Activated B cell treated with CpG ODN at 0.5 μM for 24 hours (primary cell): ENCODE measurements at regions not wholly inside any gene's neighbourhood (a gene's known extent, or its start where the extent isn't known, plus 50 kb on each side); places are given as distances from the start of the nearest gene placed in this dataset.

ENCODE experiments used
- ATAC-seq: fragments of 200-7000 bp; cut with Tn5 transposase; one replicate; pipeline ENCODE4 v1.10.0; 2021; ENCODE audit warnings: low read depth, mild to moderate bottlenecking, moderate library complexity
- CTCF ChIA-PET: fragments of 350-600 bp; sonication (Branson Sonifier 250); formaldehyde crosslinking; loops from one replicate; lab custom pipeline; 2021; ENCODE audit warnings: antibody characterized with exemption; lab: Charles Lee
- POLR2A ChIA-PET: fragments of 350-600 bp; sonication (Branson Sonifier 250); formaldehyde crosslinking; loops from one replicate; lab custom pipeline; 2021; ENCODE audit warnings: antibody characterized with exemption; lab: Charles Lee
- DNase-seq: peaks from one replicate; pipeline ENCODE4 v3.0.0; 2022
- H3K27ac Mint-ChIP-seq: one replicate; pipeline ENCODE4 v1.8.0; 2020; ENCODE audit warnings: mixed read lengths
- H3K27me3 Mint-ChIP-seq: one replicate; pipeline ENCODE4 v1.8.0; 2021; ENCODE audit warnings: mixed read lengths
- H3K36me3 Mint-ChIP-seq: one replicate; pipeline ENCODE4 v1.8.0; 2021; ENCODE audit warnings: low read depth, mixed read lengths
- H3K4me1 Mint-ChIP-seq: one replicate; pipeline ENCODE4 v1.8.0; 2021; ENCODE audit warnings: mixed read lengths
- H3K4me3 Mint-ChIP-seq: one replicate; pipeline ENCODE4 v1.8.0; 2020; ENCODE audit warnings: mild to moderate bottlenecking, mixed read lengths
- H3K9me3 Mint-ChIP-seq: one replicate; pipeline ENCODE4 v1.8.0; 2020; ENCODE audit warnings: mixed read lengths
- CTCF ChIP-seq: fragments of 200-600 bp; IDR thresholded peaks from one replicate; pipeline ENCODE4 v1.8.0; 2022; ENCODE audit warnings: antibody characterized with exemption, mild to moderate bottlenecking
- intact Hi-C: fragments of 100-400 bp; cut with micrococcal nuclease; formaldehyde crosslinking; loops from one replicate; pipeline ENCODE4 v1.15.1; 2024

- no peaks in the 10 kb centered on the region for H3K27me3 Mint-ChIP-seq
- POLR2A ChIA-PET, result no interaction called here
- H3K4me1 Mint-ChIP-seq, result no peaks in the 10 kb centered on the region
- H3K4me3 Mint-ChIP-seq, result no peak overlapping the region
- no peak for TF ChIP-seq CTCF
- H3K27ac Mint-ChIP-seq, result no peak overlapping the region
- CTCF ChIA-PET, result no interaction called here
- ATAC-seq, result no peak
- peaks cover 3% of the 10 kb centered on the region for H3K9me3 Mint-ChIP-seq
- H3K36me3 Mint-ChIP-seq, result no peaks in the 10 kb centered on the region
- intact Hi-C loops, result no loop called here
- no peak for DNase-seq
Observed at GRCh38 chr16:73213732-73214455, 166.0 kb upstream of the ZFHX3 start.

- ChIA-PET CTCF (no interaction called here), POLR2A (no interaction called here)
- H3K27ac Mint-ChIP-seq, result no peak overlapping the region
- no peaks in the 10 kb centered on the region for H3K36me3 Mint-ChIP-seq
- no peak for TF ChIP-seq CTCF
- no peaks in the 10 kb centered on the region for H3K27me3 Mint-ChIP-seq
- intact Hi-C loops, result no loop called here
- no peak overlapping the region for H3K4me3 Mint-ChIP-seq
- DNase-seq (no peak), ATAC-seq (no peak)
- peaks cover 3% of the 10 kb centered on the region for H3K9me3 Mint-ChIP-seq
- H3K4me1 Mint-ChIP-seq, result no peaks in the 10 kb centered on the region
Observed at GRCh38 chr16:73212431-73212830, 164.5 kb upstream of the ZFHX3 start.

- no peaks in the 10 kb centered on the region for H3K27me3 Mint-ChIP-seq
- no peak for TF ChIP-seq CTCF
- intact Hi-C loops, result no loop called here
- no peak overlapping the region for H3K4me3 Mint-ChIP-seq
- H3K36me3 Mint-ChIP-seq, result no peaks in the 10 kb centered on the region
- ATAC-seq (no peak), DNase-seq (no peak)
- no peaks in the 10 kb centered on the region for H3K4me1 Mint-ChIP-seq
- H3K9me3 Mint-ChIP-seq, result peaks cover 3% of the 10 kb centered on the region
- CTCF ChIA-PET, result no interaction called here
- POLR2A ChIA-PET, result interaction anchor here (0.7 kb wide), 1 partner anchor 146 kb away, joined by 3 read pairs; no protein-coding TSS in a partner anchor
- no peak overlapping the region for H3K27ac Mint-ChIP-seq
Observed at GRCh38 chr16:73210686-73211085, 162.8 kb upstream of the ZFHX3 start.

GRCh38 chr16:73210084-73210483 is 162.2 kb upstream of the ZFHX3 start:
- POLR2A ChIA-PET, result interaction anchor here (0.7 kb wide), 1 partner anchor 146 kb away, joined by 3 read pairs; no protein-coding TSS in a partner anchor
- DNase-seq, result no peak
- Mint-ChIP-seq H3K27me3 (peaks cover 1% of the 10 kb centered on the region), H3K4me1 (no peaks in the 10 kb centered on the region), H3K27ac (no peak overlapping the region), H3K36me3 (no peaks in the 10 kb centered on the region), H3K9me3 (peaks cover 3% of the 10 kb centered on the region), H3K4me3 (no peak overlapping the region)
- intact Hi-C loops, result no loop called here
- ATAC-seq, result no peak
- CTCF ChIA-PET, result no interaction called here
- no peak for TF ChIP-seq CTCF

GRCh38 chr16:73209190-73209589 is 161.3 kb upstream of the ZFHX3 start:
- Mint-ChIP-seq H3K36me3 (no peaks in the 10 kb centered on the region), H3K4me1 (no peaks in the 10 kb centered on the region)

More at GRCh38 chr16:73209190-73209589, 161.3 kb upstream of the ZFHX3 start:
- ChIA-PET CTCF (no interaction called here), POLR2A (no interaction called here)
- DNase-seq (no peak), ATAC-seq (no peak)
- Mint-ChIP-seq H3K9me3 (peaks cover 3% of the 10 kb centered on the region), H3K27ac (no peak overlapping the region), H3K27me3 (peaks cover 1% of the 10 kb centered on the region), H3K4me3 (no peak overlapping the region)
- intact Hi-C loops, result no loop called here
- TF ChIP-seq CTCF, result no peak
